HG03342 (cell line): ENCODE measurements at regions not wholly inside any gene's neighbourhood (a gene's known extent, or its start where the extent isn't known, plus 50 kb on each side); places are given as distances from the start of the nearest gene placed in this dataset.

ENCODE experiments used
- ATAC-seq: cut with Tn5 transposase; IDR thresholded peaks from one replicate; pipeline ENCODE4 v1.9.1; 2021; ENCODE audit warnings: mild to moderate bottlenecking, moderate library complexity; ENCODE audit not compliant: unreplicated experiment

DNA sequence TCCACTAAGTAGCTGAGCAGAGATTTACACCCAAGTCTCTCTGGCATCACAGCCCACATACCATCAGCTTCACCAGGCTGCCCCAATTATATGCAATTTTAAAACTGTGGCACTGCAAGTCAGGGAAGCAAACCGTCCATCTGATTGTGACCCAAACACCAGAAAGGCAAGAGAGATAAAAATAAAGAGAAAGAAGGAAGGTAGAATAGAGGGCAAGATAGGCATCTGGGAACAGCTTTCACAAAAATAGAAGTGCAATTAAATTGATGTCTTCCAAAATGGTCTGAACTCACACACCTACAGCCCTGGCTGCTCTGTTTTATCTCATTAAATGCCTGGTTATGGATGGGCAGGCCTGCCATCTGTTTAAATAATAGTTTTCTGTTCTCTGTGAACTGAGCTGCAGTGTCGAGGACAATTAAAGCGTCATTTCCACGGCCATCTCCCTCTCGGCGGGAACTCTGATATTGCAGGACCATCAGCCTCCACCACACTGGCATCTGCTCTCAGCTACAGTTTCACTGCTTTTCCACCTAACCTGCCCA, 509.1 kb downstream of the INHBA start:
- ATAC-seq: no peak

DNA sequence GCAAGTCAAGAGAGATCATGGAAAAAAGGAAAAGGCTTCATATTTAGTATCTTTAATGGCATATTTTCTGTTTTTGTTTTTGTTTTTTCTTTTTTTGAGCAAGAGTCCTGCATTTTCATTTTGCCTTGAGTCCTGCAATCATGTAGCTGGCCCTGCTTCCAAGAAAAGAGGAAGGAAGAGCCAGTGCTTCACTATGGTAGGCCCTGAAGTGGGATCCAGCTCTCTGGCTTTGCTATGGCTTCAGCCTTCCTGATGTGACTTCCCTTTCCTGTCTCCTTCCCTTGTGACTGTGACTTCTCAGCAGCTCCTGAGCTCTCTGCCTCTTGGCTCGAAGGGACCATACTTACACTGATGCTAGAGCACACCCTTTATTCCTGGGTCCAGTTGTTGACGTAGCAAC, 512.3 kb downstream of the INHBA start:
- ATAC-seq: no peak

DNA sequence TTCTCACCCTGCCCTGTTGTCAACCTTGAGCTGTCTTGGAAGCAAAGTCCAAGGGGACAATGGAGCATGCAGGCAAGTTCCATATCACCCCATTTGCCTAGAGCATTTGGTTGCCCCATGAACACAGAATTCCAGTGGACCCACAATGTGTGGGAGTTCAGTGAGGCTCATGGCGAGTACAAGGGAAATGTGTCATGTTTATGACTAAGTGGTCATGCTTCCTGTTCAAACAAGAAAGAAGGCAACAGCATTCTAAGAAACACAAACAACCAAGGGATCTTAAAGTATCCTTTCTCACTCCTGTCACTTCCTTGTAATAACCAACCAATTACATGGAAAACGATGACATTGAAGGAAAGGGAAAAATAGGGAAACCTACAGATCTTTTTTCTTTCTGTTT, 513.0 kb downstream of the INHBA start:
- ATAC-seq: no peak

DNA sequence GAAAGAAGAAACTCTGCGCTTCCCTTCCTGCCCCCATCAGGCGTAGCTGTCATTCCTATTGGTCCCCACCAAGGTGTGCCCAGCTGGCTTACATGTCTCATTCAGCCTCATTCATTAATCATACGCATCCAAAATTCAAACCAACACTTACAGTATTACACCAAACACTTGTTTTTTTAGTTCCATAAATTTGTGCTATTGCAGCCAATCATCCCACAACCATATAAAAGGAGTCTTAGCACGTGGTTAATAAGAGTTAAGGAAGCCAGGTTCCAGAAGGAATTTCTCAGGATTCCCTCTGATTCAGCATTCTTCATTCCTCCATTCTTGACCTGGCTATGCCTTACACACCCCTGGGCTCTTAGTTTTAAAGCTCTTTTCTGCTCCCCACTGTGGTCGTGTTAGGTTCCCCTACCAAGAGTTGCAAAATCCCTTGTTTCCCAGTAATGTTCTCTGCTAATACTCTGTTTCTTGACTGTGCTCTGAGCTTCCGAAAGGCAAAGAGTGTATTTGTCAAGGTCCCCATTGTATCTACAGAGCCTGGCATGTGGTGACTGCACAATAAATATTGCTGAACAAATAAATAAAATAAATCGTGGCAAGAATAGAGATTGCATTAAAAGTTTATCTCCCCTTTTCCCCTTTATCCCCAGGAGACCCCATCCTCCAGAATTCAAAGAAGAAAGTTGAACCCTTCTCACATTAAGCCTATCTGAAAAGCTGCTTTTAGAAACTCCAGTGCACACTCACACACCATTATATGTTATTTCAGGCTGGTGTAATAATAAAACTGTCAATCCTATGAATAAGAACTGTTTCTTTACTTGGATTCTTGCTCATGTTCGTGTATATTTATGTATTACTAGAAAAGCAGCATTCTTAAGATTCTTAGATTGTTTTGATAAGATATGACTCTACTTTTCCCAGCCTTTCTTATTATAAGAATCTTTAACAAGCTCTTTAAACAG, 514.4 kb downstream of the INHBA start:
- no peak for ATAC-seq

GRCh38 chr7:41187322-41187721, 515.6 kb downstream of the INHBA start:
- ATAC-seq: no peak

DNA sequence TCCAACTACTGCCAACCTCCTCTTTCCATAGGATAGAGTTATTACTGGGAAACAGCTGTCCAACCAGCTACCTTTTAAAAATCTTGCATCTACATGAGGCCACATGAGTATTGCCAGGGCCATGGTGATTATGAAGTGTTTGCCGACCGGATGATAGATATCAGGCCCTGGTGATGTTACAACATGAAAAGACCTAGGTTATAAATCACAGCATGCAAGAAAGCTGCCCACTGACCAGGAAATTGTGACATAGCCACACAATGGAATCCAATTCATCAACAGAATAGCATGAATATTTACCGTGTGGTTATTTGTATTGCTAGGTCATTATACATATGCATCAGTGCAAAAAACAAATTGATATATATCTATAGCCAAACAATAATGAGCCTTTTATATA, 517.0 kb downstream of the INHBA start:
- no peak for ATAC-seq

- ATAC-seq: no peak
These were observed 519.1 kb downstream of the INHBA start for GRCh38 chr7:41183741-41184140.

DNA sequence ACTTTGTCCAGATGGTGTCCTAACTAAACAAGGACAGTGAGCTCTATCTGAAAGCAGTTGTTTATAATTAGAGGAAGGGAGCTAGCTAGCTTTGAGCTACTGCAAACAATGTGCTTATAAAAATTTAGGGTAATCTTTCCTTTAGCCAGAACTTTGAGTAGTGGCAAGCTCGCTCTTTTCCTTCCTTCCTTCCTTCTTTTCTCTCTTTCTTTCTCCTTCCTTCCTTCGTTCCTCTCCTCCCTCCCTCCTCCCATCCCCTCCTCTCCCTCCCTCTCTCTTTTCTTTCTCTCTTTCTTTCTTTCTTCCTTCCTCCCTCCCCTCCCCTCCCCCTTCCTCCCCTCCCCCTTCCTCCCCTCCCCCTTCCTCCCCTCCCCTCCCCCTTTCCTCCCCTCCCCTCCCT, 520.1 kb downstream of the INHBA start:
- no peak for ATAC-seq

DNA sequence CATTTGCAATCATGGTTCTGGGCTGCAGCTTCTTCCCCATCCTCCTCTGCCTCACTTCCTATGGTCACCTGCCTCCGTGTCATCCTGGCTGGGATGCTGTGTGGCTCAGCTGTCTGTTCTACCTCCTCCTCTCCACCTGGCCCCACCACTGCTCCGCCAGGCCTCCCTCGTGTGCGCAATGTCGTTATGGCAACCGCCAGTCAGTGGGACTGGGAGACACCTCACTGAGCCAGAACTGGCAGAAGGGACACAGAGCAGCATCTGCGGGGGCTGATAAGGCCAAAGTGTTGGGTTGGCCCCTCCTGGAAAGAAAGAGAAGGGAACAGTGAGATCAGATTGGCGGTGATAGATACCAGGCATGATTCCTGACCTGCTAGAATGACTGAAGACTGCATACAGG, 527.5 kb downstream of the INHBA start:
- ATAC-seq: no peak

DNA sequence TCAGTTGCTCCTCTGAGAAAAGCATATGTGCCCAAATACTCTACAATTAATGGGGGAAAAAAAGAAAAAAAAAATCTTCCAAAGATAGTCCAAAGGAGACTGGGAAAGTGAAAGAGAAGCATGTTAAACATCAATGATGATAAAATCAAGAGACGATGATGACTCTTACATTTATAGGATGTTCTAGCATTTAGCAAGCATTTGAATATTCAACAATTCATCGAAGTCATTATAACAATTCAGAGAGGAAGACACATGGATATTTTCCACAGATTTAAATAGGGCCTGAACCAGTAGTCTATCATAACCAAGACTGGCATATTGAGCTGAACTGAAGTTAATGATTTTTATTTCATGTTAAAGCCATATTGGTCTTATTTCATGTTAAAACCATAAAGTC, 528.4 kb downstream of the INHBA start:
- ATAC-seq: no peak

DNA sequence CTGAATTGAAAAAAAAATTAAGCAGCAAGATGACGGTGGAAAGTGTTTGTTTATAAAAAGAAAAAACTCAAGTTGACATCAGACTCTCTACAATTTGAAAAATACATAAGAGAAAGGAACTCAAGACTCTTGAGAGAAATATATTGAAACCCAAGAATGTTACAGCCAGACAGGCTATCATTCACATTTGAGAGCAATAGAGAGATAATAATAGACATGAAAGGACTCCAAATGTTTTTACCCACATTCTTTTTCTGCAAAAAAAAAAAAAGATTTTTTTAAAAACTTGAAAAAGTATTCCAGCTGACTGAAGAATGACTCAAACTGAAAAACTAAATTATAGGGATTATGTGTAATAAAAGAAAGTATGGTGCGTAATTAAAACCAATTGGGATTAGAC, 532.4 kb downstream of the INHBA start:
- no peak for ATAC-seq

GRCh38 chr7:41169317-41169716, 533.6 kb downstream of the INHBA start:
- ATAC-seq: no peak

- ATAC-seq: no peak
These were observed 535.1 kb downstream of the INHBA start for GRCh38 chr7:41167836-41168235.

- no peak for ATAC-seq
These were observed 538.5 kb downstream of the INHBA start for GRCh38 chr7:41164440-41164839.

- no peak for ATAC-seq
These were observed 538.9 kb downstream of the INHBA start for GRCh38 chr7:41163991-41164390.

DNA sequence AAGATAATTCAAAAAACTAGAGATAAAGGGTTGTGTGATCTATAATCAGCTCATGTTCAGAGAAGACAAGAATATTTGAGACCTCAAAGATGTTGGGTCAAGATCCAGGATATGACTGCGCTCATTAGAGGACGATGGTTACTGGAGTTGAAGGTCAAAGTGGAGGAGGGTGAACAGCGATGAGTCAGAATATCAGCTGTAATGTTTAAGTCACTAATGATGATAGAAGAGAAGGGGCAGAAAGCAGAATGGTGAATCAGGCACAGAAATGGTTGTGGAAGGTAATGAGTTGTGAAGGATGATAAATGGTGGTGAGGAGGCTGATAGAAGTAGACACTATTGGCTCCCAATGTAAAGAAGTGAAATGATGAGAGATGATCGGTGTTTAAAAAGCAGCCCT, 540.3 kb downstream of the INHBA start:
- no peak for ATAC-seq

DNA sequence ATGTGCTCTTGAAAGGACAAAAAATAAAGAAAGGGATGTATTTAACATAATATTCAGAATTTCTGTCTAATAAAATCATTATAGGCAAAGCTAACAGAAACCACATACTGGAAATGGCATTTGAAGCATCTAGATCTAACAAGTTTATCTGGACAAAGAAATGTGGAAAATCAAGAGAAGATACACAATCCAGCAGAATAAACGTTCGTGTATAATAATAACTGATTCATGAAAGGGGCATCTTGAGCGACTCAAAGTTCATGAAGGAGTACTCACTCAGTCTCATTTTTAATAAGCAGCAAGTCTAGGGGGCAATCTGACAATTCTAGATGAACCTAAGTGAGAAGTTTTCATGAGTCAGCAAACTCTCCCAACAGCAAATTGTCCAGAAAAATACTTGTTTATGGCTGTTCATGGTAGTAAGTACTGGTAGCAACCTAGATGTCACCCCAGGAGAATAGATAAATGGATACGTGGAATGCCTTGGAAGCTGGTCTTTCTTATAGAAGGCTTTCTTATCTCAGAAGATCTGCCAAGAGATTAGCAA, 541.8 kb downstream of the INHBA start:
- ATAC-seq: no peak

GRCh38 chr7:41156268-41156667, 546.6 kb downstream of the INHBA start:
- ATAC-seq: no peak

DNA sequence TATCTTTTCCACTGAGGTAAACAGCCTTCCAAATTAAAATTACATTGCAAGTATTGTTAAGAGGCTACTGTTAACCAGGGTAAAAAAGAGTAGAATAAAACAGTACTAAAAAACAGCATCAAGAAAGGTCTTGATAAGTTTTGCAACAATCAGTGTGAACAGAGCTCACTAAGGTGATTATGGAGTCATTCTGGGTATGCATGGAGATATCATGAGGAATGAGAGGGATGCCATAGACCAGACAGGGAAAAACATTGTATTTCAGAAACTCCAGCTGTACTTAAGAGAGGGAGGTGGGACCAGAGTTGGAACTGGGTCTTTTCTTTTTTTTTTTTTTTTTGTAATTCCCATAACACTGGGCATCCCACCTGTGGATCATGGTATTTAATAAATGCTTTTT, 549.6 kb downstream of the INHBA start:
- ATAC-seq: no peak

- ATAC-seq: no peak
These were observed 550.7 kb downstream of the INHBA start for GRCh38 chr7:41152179-41152678.

DNA sequence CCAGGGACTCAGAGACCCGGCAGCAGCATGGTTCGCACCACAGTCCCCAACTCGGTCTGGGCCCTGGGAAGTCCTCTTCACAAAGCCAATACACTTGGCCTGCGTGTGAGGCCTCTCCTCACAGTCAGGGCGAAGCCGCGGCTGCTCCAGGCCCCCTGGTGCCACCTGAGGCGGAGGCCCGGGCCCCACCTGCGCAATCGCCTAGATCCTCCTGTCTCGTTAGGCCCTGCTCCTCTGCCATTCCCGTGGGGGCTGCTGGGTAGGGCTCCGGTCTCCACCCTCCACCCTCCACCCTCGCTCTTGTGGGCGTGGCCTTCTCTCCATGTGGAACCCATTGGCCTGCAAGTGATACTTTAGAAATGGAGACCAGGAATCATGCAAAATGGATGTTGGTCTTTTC, 553.3 kb downstream of the INHBA start:
- ATAC-seq: no peak

GRCh38 chr7:41148521-41148951, 554.4 kb downstream of the INHBA start:
- no peak for ATAC-seq
